Right lobe of liver (tissue), 6 donors: ENCODE measurements at regions not wholly inside any gene's neighbourhood (a gene's known extent, or its start where the extent isn't known, plus 50 kb on each side); places are given as distances from the start of the nearest gene placed in this dataset.
A peak's percentile ranks its signal among the peaks of the same experiment; 100 is the strongest.
"Not testable (repeated sequence)": the region's sequence is repeated elsewhere in the genome, so short reads cannot be mapped to it uniquely, and the experiment has no call there.

ENCODE experiments used
- ATAC-seq, 4 donors: fragments of 200-7000 bp; cut with Tn5 transposase; one replicate each; pipeline ENCODE4 v1.9.1; 2020; ENCODE audit warnings: mild to moderate bottlenecking in 4 of 4, moderate library complexity in 4 of 4
- DNase-seq, 3 donors: peaks; one replicate each; pipeline ENCODE4 v3.0.0-alpha.2; 2020
- H3K27ac ChIP-seq, 3 donors: fragments of 200-600 bp; one replicate each; pipeline ENCODE4 v1.8.0; 2022
- H3K27me3 ChIP-seq, 2 donors: fragments of 200-600 bp; one replicate each; pipeline ENCODE4 v1.8.0; 2022
- H3K36me3 ChIP-seq, 4 donors: fragments of 200-600 bp; sonication (generic) in 1 of 4; one replicate each; pipeline versions ENCODE4 v1.5.1 to v1.8.0; 2017 to 2022; ENCODE audit warnings: control low read depth in 1 of 4
- H3K4me1 ChIP-seq, 4 donors: fragments of 200-600 bp; sonication (generic) in 1 of 4; one replicate each; pipeline versions ENCODE4 v1.5.1 to v1.8.0; 2017 to 2022; ENCODE audit warnings: control low read depth in 1 of 4
- H3K4me3 ChIP-seq, 3 donors: fragments of 200-600 bp; one replicate each; pipeline ENCODE4 v1.8.0; 2022
- H3K9me3 ChIP-seq, 4 donors: fragments of 200-600 bp; sonication (generic) in 1 of 4; one replicate each; pipeline versions ENCODE4 v1.5.1 to v1.8.0; 2017 to 2022; ENCODE audit warnings: control low read depth in 1 of 4
- POLR2A ChIP-seq: fragments of 450-650 bp; IDR thresholded peaks from one replicate; pipeline ENCODE4 v1.6.1; 2017; ENCODE audit warnings: antibody characterized with exemption, mild to moderate bottlenecking
- WGBS: methylation state at CpG from one replicate; pipeline ENCODE4 v1.1.6; 2018; ENCODE audit warnings: low coverage, low lambda C conversion rate; ENCODE audit not compliant: insufficient coverage; ENCODE audit errors: missing lambda C conversion rate; 5-methylcytosine and 5-hydroxymethylcytosine counted together
- intact Hi-C, 2 donors: fragments of 100-400 bp; cut with DNase I; formaldehyde crosslinking; loops; one replicate each; pipeline versions ENCODE4 v1.11.2 to v1.14.1; 2022
- TF ChIP-seq, protein P1 (sequence below), 4 donors: fragments of 200-600 bp in 3 of 4; fragments of 450-650 bp in 1 of 4; IDR thresholded peaks; one replicate each; pipeline versions ENCODE4 v1.5.1 to v1.8.0; 2016 to 2022; ENCODE audit warnings: antibody characterized with exemption in 4 of 4, mild to moderate bottlenecking in 2 of 4
- donor health status: DM: no; HTN: yes; CAD: no.
- donor health status: DM: no; HTN: no; CAD: no.
- donor health status: DM: no; HTN: no; CAD: no.
- donor health status: DM: no; HTN: yes; CAD: no.
- donor health status: DM: no; HTN: yes; CAD: no.

DNA sequence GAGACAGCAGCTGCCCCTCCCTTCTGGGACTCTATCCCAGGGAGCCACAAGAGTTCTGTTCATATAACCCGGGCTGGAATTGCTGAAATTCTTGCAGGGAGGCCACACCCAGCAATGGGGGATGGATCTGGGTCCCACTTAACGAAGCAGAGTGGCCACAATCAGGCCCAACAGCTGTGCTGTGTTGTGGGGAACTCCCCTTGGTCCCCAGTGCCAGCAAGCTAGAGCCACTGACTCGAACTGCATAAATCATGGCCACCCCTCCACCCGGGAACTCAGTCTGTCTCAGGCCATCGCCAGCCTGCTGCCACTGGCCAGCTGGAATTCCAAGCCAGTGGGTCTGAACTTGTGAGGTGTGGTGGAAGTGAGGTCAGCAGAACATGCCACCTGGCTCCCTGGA is 111.1 kb downstream of the KLF8 start:
- ATAC-seq (no peak), DNase-seq (no peak)
- Histone ChIP-seq H3K9me3 (no peaks in the 10 kb centered on the region), H3K4me1 (no peaks in the 10 kb centered on the region), H3K36me3 (no peaks in the 10 kb centered on the region), H3K27me3 (no peaks in the 10 kb centered on the region), H3K27ac (no peak overlapping the region), H3K4me3 (no peak overlapping the region)
- WGBS: no CpG with 5 or more reads among the region's 5 CpGs
- intact Hi-C loops: no loop called here
- TF ChIP-seq POLR2A: no peak
- TF ChIP-seq, protein P1, sequence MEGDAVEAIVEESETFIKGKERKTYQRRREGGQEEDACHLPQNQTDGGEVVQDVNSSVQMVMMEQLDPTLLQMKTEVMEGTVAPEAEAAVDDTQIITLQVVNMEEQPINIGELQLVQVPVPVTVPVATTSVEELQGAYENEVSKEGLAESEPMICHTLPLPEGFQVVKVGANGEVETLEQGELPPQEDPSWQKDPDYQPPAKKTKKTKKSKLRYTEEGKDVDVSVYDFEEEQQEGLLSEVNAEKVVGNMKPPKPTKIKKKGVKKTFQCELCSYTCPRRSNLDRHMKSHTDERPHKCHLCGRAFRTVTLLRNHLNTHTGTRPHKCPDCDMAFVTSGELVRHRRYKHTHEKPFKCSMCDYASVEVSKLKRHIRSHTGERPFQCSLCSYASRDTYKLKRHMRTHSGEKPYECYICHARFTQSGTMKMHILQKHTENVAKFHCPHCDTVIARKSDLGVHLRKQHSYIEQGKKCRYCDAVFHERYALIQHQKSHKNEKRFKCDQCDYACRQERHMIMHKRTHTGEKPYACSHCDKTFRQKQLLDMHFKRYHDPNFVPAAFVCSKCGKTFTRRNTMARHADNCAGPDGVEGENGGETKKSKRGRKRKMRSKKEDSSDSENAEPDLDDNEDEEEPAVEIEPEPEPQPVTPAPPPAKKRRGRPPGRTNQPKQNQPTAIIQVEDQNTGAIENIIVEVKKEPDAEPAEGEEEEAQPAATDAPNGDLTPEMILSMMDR (IDR thresholded peaks at IDR 0.05): no peak

DNA sequence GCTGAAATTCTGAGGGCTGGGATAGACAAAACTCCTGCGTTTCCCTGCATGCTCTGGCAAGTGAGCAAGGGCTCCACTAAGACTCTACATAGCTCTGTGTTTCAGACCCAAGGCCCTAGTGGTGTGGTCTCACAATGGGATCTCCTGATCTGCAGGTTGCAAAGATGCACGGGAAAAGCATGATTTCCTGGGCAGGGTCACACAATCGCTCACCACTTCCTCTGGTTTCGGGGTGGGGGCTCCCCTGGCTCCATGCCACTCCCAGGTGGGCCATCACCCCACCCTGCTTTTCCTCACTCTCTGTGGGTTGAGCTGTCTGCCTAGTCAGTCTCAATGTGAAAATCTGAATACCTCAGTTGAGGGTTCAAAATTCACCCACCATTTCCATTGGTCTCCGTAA is 111.5 kb downstream of the KLF8 start:
- DNase-seq: no peak
- no peak overlapping the region for H3K4me3 ChIP-seq
- no peak overlapping the region for H3K27ac ChIP-seq
- H3K36me3 ChIP-seq: no peaks in the 10 kb centered on the region
- no peaks in the 10 kb centered on the region for H3K27me3 ChIP-seq
- intact Hi-C loops: no loop called here
- no peak for ATAC-seq
- TF ChIP-seq POLR2A: no peak
- TF ChIP-seq, protein P1 (IDR thresholded peaks at IDR 0.05): no peak
- H3K4me1 ChIP-seq: no peaks in the 10 kb centered on the region
- WGBS: 100% methylated on average over 1 of the region's 5 CpGs
- no peaks in the 10 kb centered on the region for H3K9me3 ChIP-seq

DNA sequence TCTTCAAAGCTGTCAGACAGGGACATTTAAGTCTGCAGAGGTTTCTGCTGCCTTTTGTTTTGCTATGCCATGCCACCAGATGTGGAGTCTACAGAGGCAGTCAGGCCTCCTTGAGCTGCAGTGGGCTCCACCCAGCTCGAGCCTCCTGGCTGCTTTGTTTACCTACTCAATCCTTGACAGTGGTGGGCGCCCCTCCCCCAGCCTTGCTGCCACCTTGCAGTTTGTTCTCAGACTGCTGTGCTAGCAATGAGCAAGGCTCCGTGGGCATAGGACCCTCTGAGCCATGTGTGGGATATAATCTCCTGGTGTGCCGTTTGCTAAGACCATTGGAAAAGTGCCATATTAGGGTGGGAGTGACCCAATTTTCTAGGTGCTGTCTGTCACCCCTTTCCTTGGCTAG is 126.0 kb downstream of the KLF8 start:
- intact Hi-C loops, H3K4me3 ChIP-seq, H3K9me3 ChIP-seq, H3K27me3 ChIP-seq, ATAC-seq, H3K36me3 ChIP-seq, H3K4me1 ChIP-seq, H3K27ac ChIP-seq: not testable (repeated sequence)
- WGBS: 50% methylated on average over 1 of the region's 4 CpGs
- DNase-seq: peak in 1 of 3 donors; percentile 31

DNA sequence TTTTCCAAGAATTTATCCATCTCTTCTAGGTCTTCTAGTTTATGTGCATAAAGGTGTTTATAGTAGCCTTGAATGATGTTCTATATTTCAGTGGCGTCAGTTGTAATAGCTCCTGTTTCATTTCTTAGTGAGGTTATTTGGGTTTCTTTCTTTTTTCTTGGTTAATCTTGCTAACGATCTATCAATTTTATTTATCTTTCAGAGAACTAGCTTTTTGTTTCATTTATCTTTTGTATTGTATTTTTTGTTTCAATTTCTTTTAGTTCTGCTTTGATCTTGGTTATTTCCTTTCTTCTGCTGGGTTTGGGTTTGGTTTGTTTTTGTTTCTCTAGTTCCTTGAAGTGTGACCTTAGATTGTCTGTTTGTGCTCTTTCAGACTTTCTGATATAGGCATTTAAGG is 133.0 kb downstream of the KLF8 start:
- H3K36me3 ChIP-seq, DNase-seq, H3K27me3 ChIP-seq, H3K9me3 ChIP-seq, H3K4me3 ChIP-seq, intact Hi-C loops, H3K27ac ChIP-seq, H3K4me1 ChIP-seq, ATAC-seq: not testable (repeated sequence)
- WGBS: 47% methylated on average over 2 of the region's 2 CpGs

DNA sequence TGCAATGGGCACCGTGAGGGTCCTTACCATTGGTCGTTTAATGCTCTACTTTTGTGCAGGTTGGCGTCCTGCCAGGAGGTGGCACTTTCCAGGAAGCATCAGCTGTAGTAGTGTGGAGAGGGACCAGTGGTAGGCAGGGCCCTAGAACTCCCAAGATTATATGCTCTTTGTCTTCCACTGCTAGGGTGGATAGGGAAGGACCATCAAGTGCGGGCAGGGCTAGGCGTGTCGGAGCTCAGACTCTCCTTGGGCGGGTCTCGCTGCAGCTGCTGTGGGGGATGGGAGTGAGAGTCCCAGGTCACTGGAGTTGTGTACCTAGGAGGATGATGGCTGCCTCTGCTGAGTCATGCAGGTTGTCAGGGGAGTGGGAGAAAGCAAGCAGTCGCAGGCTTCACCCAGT is 134.7 kb downstream of the KLF8 start:
- peak in 1 of 3 donors; percentile 39 for DNase-seq

More for the DNA sequence above, 134.7 kb downstream of the KLF8 start:
- TF ChIP-seq, protein P1 (IDR thresholded peaks at IDR 0.05): no peak
- no peak for TF ChIP-seq POLR2A
- 71% methylated on average over 2 of the region's 9 CpGs for WGBS
- no peak overlapping the region for H3K27ac ChIP-seq
- no peaks in the 10 kb centered on the region for H3K27me3 ChIP-seq
- H3K4me3 ChIP-seq: no peak overlapping the region
- ATAC-seq: no peak
- no peaks in the 10 kb centered on the region for H3K4me1 ChIP-seq
- no peaks in the 10 kb centered on the region for H3K9me3 ChIP-seq
- intact Hi-C loops: no loop called here
- H3K36me3 ChIP-seq: no peaks in the 10 kb centered on the region
